ENCODE measurements at regions not wholly inside any gene's neighbourhood (a gene's known extent, or its start where the extent isn't known, plus 50 kb on each side); places are given as distances from the start of the nearest gene placed in this dataset.

GRCh38 chr1:164958982-164959768 is 397.3 kb downstream of the LMX1A start:
- Mint-ChIP-seq H3K27me3 (peaks cover 6% of the 10 kb centered on the region), H3K9me3 (peaks cover 8% of the 10 kb centered on the region), H3K36me3 (ENCODE audit: low read depth) (no peaks in the 10 kb centered on the region), H3K27ac (no peak overlapping the region), H3K4me3 (no peak overlapping the region), H3K4me1 (no peaks in the 10 kb centered on the region)
- no peak for ATAC-seq (replicated peaks)

GRCh38 chr1:164953815-164954214 is 394.8 kb downstream of the PBX1 start:
- Mint-ChIP-seq H3K27me3 (no peaks in the 10 kb centered on the region), H3K9me3 (peaks cover 4% of the 10 kb centered on the region), H3K4me3 (no peak overlapping the region), H3K27ac (no peak overlapping the region), H3K4me1 (no peaks in the 10 kb centered on the region), H3K36me3 (ENCODE audit: low read depth) (no peaks in the 10 kb centered on the region)
- ATAC-seq (replicated peaks) = no peak

GRCh38 chr1:164953098-164953497 is 394.1 kb downstream of the PBX1 start:
- Mint-ChIP-seq H3K9me3 (peaks cover 9% of the 10 kb centered on the region), H3K4me1 (no peaks in the 10 kb centered on the region), H3K27ac (no peak overlapping the region), H3K36me3 (ENCODE audit: low read depth) (no peaks in the 10 kb centered on the region), H3K27me3 (no peaks in the 10 kb centered on the region), H3K4me3 (no peak overlapping the region)
- ATAC-seq (replicated peaks) = no peak

GRCh38 chr1:164951508-164951907 is 392.5 kb downstream of the PBX1 start:
- Mint-ChIP-seq H3K4me3 (no peak overlapping the region), H3K36me3 (ENCODE audit: low read depth) (no peaks in the 10 kb centered on the region), H3K9me3 (peaks cover 14% of the 10 kb centered on the region), H3K27ac (no peak overlapping the region), H3K27me3 (no peaks in the 10 kb centered on the region), H3K4me1 (no peaks in the 10 kb centered on the region)
- ATAC-seq (replicated peaks) = no peak

GRCh38 chr1:164950541-164950986 is 391.6 kb downstream of the PBX1 start:
- ATAC-seq (replicated peaks) = no peak
- Mint-ChIP-seq H3K27me3 (no peaks in the 10 kb centered on the region), H3K9me3 (peaks cover 14% of the 10 kb centered on the region), H3K27ac (no peak overlapping the region), H3K4me1 (no peaks in the 10 kb centered on the region), H3K36me3 (ENCODE audit: low read depth) (no peaks in the 10 kb centered on the region), H3K4me3 (no peak overlapping the region)

- Mint-ChIP-seq H3K27me3 (no peaks in the 10 kb centered on the region), H3K36me3 (ENCODE audit: low read depth) (no peaks in the 10 kb centered on the region), H3K9me3 (peaks cover 14% of the 10 kb centered on the region), H3K4me3 (no peak overlapping the region), H3K27ac (no peak overlapping the region), H3K4me1 (no peaks in the 10 kb centered on the region)
- ATAC-seq (replicated peaks) = no peak
Observed at GRCh38 chr1:164949771-164950471, 390.9 kb downstream of the PBX1 start.

- no peak for ATAC-seq (replicated peaks)
- H3K4me3 Mint-ChIP-seq = no peak overlapping the region
- H3K27ac Mint-ChIP-seq = no peak overlapping the region
- no peaks in the 10 kb centered on the region for H3K36me3 Mint-ChIP-seq (ENCODE audit: low read depth)
- no peaks in the 10 kb centered on the region for H3K27me3 Mint-ChIP-seq
- H3K9me3 Mint-ChIP-seq = peaks cover 19% of the 10 kb centered on the region
- H3K4me1 Mint-ChIP-seq = no peaks in the 10 kb centered on the region
Observed at GRCh38 chr1:164948101-164948500, 389.1 kb downstream of the PBX1 start.

GRCh38 chr1:164937291-164937690 is 378.3 kb downstream of the PBX1 start:
- H3K36me3 Mint-ChIP-seq (ENCODE audit: low read depth) = no peaks in the 10 kb centered on the region
- H3K9me3 Mint-ChIP-seq = peaks cover 6% of the 10 kb centered on the region
- H3K4me3 Mint-ChIP-seq = no peak overlapping the region
- H3K4me1 Mint-ChIP-seq = no peaks in the 10 kb centered on the region
- no peaks in the 10 kb centered on the region for H3K27me3 Mint-ChIP-seq
- ATAC-seq (replicated peaks) = no peak
- H3K27ac Mint-ChIP-seq = no peak overlapping the region

- Mint-ChIP-seq H3K27me3 (no peaks in the 10 kb centered on the region), H3K27ac (no peak overlapping the region), H3K4me1 (no peaks in the 10 kb centered on the region), H3K9me3 (peaks cover 8% of the 10 kb centered on the region), H3K36me3 (ENCODE audit: low read depth) (no peaks in the 10 kb centered on the region), H3K4me3 (no peak overlapping the region)
- ATAC-seq (replicated peaks) = no peak
Observed at GRCh38 chr1:164932580-164932979, 373.6 kb downstream of the PBX1 start.

- H3K27me3 Mint-ChIP-seq = no peaks in the 10 kb centered on the region
- no peak overlapping the region for H3K4me3 Mint-ChIP-seq
- ATAC-seq (replicated peaks) = no peak
- H3K27ac Mint-ChIP-seq = no peak overlapping the region
- peaks cover 10% of the 10 kb centered on the region for H3K9me3 Mint-ChIP-seq
- H3K36me3 Mint-ChIP-seq (ENCODE audit: low read depth) = no peaks in the 10 kb centered on the region
- no peaks in the 10 kb centered on the region for H3K4me1 Mint-ChIP-seq
Observed at GRCh38 chr1:164930833-164931232, 371.8 kb downstream of the PBX1 start.

GRCh38 chr1:164930241-164930640 is 371.3 kb downstream of the PBX1 start:
- Mint-ChIP-seq H3K9me3 (peaks cover 9% of the 10 kb centered on the region), H3K27ac (no peak overlapping the region), H3K4me3 (no peak overlapping the region), H3K27me3 (no peaks in the 10 kb centered on the region), H3K4me1 (no peaks in the 10 kb centered on the region), H3K36me3 (ENCODE audit: low read depth) (no peaks in the 10 kb centered on the region)
- ATAC-seq (replicated peaks) = no peak

GRCh38 chr1:164928232-164928812 is 369.3 kb downstream of the PBX1 start:
- H3K27ac Mint-ChIP-seq = no peak overlapping the region
- no peaks in the 10 kb centered on the region for H3K4me1 Mint-ChIP-seq
- no peaks in the 10 kb centered on the region for H3K36me3 Mint-ChIP-seq (ENCODE audit: low read depth)
- no peak for ATAC-seq (replicated peaks)
- H3K9me3 Mint-ChIP-seq = peaks cover 9% of the 10 kb centered on the region
- H3K27me3 Mint-ChIP-seq = no peaks in the 10 kb centered on the region
- H3K4me3 Mint-ChIP-seq = no peak overlapping the region

GRCh38 chr1:164926107-164926506 is 367.1 kb downstream of the PBX1 start:
- Mint-ChIP-seq H3K27me3 (no peaks in the 10 kb centered on the region), H3K36me3 (ENCODE audit: low read depth) (no peaks in the 10 kb centered on the region), H3K9me3 (peaks cover 6% of the 10 kb centered on the region), H3K27ac (no peak overlapping the region), H3K4me3 (no peak overlapping the region), H3K4me1 (no peaks in the 10 kb centered on the region)
- ATAC-seq (replicated peaks) = no peak

GRCh38 chr1:164922585-164922984 is 363.6 kb downstream of the PBX1 start:
- Mint-ChIP-seq H3K4me1 (no peaks in the 10 kb centered on the region), H3K36me3 (ENCODE audit: low read depth) (no peaks in the 10 kb centered on the region)
- no peak for ATAC-seq (replicated peaks)

GRCh38 chr1:164921493-164921892 is 362.5 kb downstream of the PBX1 start:
- H3K9me3 Mint-ChIP-seq = peaks cover 9% of the 10 kb centered on the region

More at GRCh38 chr1:164922585-164922984, 363.6 kb downstream of the PBX1 start:
- no peak overlapping the region for H3K4me3 Mint-ChIP-seq
- no peak overlapping the region for H3K27ac Mint-ChIP-seq
- peaks cover 9% of the 10 kb centered on the region for H3K9me3 Mint-ChIP-seq
- peaks cover 4% of the 10 kb centered on the region for H3K27me3 Mint-ChIP-seq

More at GRCh38 chr1:164921493-164921892, 362.5 kb downstream of the PBX1 start:
- H3K4me3 Mint-ChIP-seq = no peak overlapping the region
- H3K27me3 Mint-ChIP-seq = peaks cover 4% of the 10 kb centered on the region
- no peaks in the 10 kb centered on the region for H3K4me1 Mint-ChIP-seq
- ATAC-seq (replicated peaks) = no peak
- no peak overlapping the region for H3K27ac Mint-ChIP-seq
- no peaks in the 10 kb centered on the region for H3K36me3 Mint-ChIP-seq (ENCODE audit: low read depth)
